SK-N-SH treated with all-trans-retinoic acid at 6 μM for 48 hours (cell line): ENCODE measurements at regions not wholly inside any gene's neighbourhood (a gene's known extent, or its start where the extent isn't known, plus 50 kb on each side); places are given as distances from the start of the nearest gene placed in this dataset.

Source experiments
- ATAC-seq: fragments of 200-7000 bp; cut with Tn5 transposase; 3 replicates; pipeline ENCODE4 v1.9.1; 2020; ENCODE audit warnings: mild to moderate bottlenecking, moderate library complexity
- ARNTL ChIP-seq: fragments of 450-650 bp; formaldehyde crosslinking; IDR thresholded peaks from 2 replicates; pipeline ENCODE4 v1.5.0; 2020; ENCODE audit warnings: low read depth, mild to moderate bottlenecking, moderate library complexity, borderline replicate concordance
- BACH2 ChIP-seq: fragments of 250-450 bp; sonication (Bioruptor Pico); IDR thresholded peaks from 2 replicates; pipeline ENCODE4 v1.9.0; 2021; ENCODE audit warnings: mild to moderate bottlenecking, borderline replicate concordance
- CREB5 ChIP-seq: fragments of 250-450 bp; sonication (Bioruptor Pico); IDR thresholded peaks from 2 replicates; pipeline ENCODE4 v1.5.1; 2020; ENCODE audit warnings: low read depth, mild to moderate bottlenecking, moderate library complexity
- CSRNP3 ChIP-seq: fragments of 250-450 bp; sonication (Bioruptor Pico); IDR thresholded peaks from 2 replicates; pipeline ENCODE4 v1.5.1; 2021; ENCODE audit warnings: mild to moderate bottlenecking, moderate library complexity
- ESRRG ChIP-seq: fragments of 250-450 bp; sonication (Bioruptor Pico); IDR thresholded peaks from 2 replicates; pipeline ENCODE4 v1.6.1; 2021; ENCODE audit warnings: mild to moderate bottlenecking
- GLIS3 ChIP-seq: fragments of 250-450 bp; sonication (Bioruptor Pico); IDR thresholded peaks from 2 replicates; pipeline ENCODE4 v1.5.0; 2020; ENCODE audit warnings: mild to moderate bottlenecking, moderate library complexity
- ISL1 ChIP-seq: fragments of 250-450 bp; sonication (Bioruptor Pico); IDR thresholded peaks from 2 replicates; pipeline ENCODE4 v2.1.2; 2022; ENCODE audit warnings: mild to moderate bottlenecking, moderate library complexity
- OSR1 ChIP-seq: fragments of 250-450 bp; sonication (Bioruptor Pico); IDR thresholded peaks from 2 replicates; pipeline ENCODE4 v1.8.0; 2022; ENCODE audit warnings: moderate library complexity, mild to moderate bottlenecking, inconsistent platforms
- PATZ1 ChIP-seq: fragments of 250-450 bp; sonication (Bioruptor Pico); IDR thresholded peaks from 2 replicates; pipeline ENCODE4 v1.8.0; 2020; ENCODE audit warnings: mild to moderate bottlenecking, moderate library complexity, borderline replicate concordance
- POU6F1 ChIP-seq: fragments of 250-450 bp; sonication (Bioruptor Pico); IDR thresholded peaks from 2 replicates; pipeline ENCODE4 v1.8.0; 2021; ENCODE audit warnings: low read depth, mild to moderate bottlenecking, moderate library complexity, borderline replicate concordance
- PPARA ChIP-seq: fragments of 250-450 bp; sonication (Bioruptor Pico); IDR thresholded peaks from 2 replicates; pipeline ENCODE4 v1.5.0; 2020; ENCODE audit warnings: mild to moderate bottlenecking, borderline replicate concordance
- RARB ChIP-seq: fragments of 250-450 bp; sonication (Bioruptor Pico); IDR thresholded peaks from 2 replicates; pipeline ENCODE4 v1.8.0; 2021; ENCODE audit warnings: mild to moderate bottlenecking, moderate library complexity
- SNAI2 ChIP-seq: fragments of 250-450 bp; sonication (Bioruptor Pico); IDR thresholded peaks from 2 replicates; pipeline ENCODE4 v1.5.0; 2020; ENCODE audit warnings: mild to moderate bottlenecking, moderate library complexity
- TCF4 ChIP-seq: fragments of 250-450 bp; sonication (Bioruptor Pico); IDR thresholded peaks from 2 replicates; pipeline ENCODE4 v1.8.0; 2021; ENCODE audit warnings: mild to moderate bottlenecking, moderate library complexity, borderline replicate concordance
- ZC3H10 ChIP-seq: fragments of 250-450 bp; sonication (Bioruptor Pico); IDR thresholded peaks from 2 replicates; pipeline ENCODE4 v1.5.1; 2021; ENCODE audit warnings: mild to moderate bottlenecking, moderate library complexity
- ZFP3 ChIP-seq: fragments of 250-450 bp; sonication (Bioruptor Pico); IDR thresholded peaks from 2 replicates; pipeline ENCODE4 v1.5.0; 2020; ENCODE audit warnings: mild to moderate bottlenecking, moderate library complexity
- ZNF565 ChIP-seq: fragments of 450-650 bp; formaldehyde crosslinking; conservative IDR thresholded peaks from 2 replicates; pipeline ENCODE4 v1.5.0; 2020; ENCODE audit warnings: low read depth, mild to moderate bottlenecking, moderate library complexity
- ZNF70 ChIP-seq: fragments of 450-650 bp; formaldehyde crosslinking; IDR thresholded peaks from 2 replicates; pipeline ENCODE4 v1.5.0; 2020; ENCODE audit warnings: mild to moderate bottlenecking, moderate library complexity
- ZNF8 ChIP-seq: fragments of 450-650 bp; formaldehyde crosslinking; IDR thresholded peaks from 2 replicates; pipeline ENCODE4 v1.5.0; 2020; ENCODE audit warnings: mild to moderate bottlenecking, moderate library complexity

- ATAC-seq: no peak
- TF ChIP-seq ESRRG (CRISPR knock-in tag): no peak
- TF ChIP-seq ISL1 (CRISPR knock-in tag): no peak
- no peak for TF ChIP-seq POU6F1 (CRISPR knock-in tag)
- TF ChIP-seq GLIS3 (CRISPR knock-in tag): no peak
- no peak for TF ChIP-seq SNAI2
- no peak for TF ChIP-seq ARNTL (CRISPR knock-in tag)
- no peak for TF ChIP-seq ZNF8 (CRISPR knock-in tag)
- TF ChIP-seq CSRNP3 (CRISPR knock-in tag): no peak
- no peak for TF ChIP-seq TCF4 (CRISPR knock-in tag)
- no peak for TF ChIP-seq RARB (CRISPR knock-in tag)
- TF ChIP-seq PPARA (CRISPR knock-in tag): no peak
- TF ChIP-seq ZFP3: no peak
- TF ChIP-seq ZC3H10: no peak
- no peak for TF ChIP-seq OSR1 (CRISPR knock-in tag)
- no peak for TF ChIP-seq PATZ1 (CRISPR knock-in tag)
- TF ChIP-seq ZNF70: no peak
- TF ChIP-seq BACH2 (CRISPR knock-in tag): no peak
- no peak for TF ChIP-seq ZNF565 (CRISPR knock-in tag)
- TF ChIP-seq CREB5 (CRISPR knock-in tag): no peak
These were observed 162.5 kb downstream of the SNX10 start for GRCh38 chr7:26454180-26454579.

GRCh38 chr7:26457696-26458327 lies 166.2 kb downstream of the SNX10 start:
- TF ChIP-seq POU6F1 (CRISPR knock-in tag) (no peak), CREB5 (CRISPR knock-in tag) (no peak)
- no peak for ATAC-seq

- no peak for TF ChIP-seq RARB (CRISPR knock-in tag)
- TF ChIP-seq ZC3H10: no peak
- no peak for TF ChIP-seq POU6F1 (CRISPR knock-in tag)
- no peak for TF ChIP-seq SNAI2
- TF ChIP-seq, all 23 proteins: peak for 0
- no peak for ATAC-seq
These were observed 166.9 kb downstream of the SNX10 start for GRCh38 chr7:26458466-26459145.
